Psoas muscle (tissue), 7 donors: ENCODE measurements at regions not wholly inside any gene's neighbourhood (a gene's known extent, or its start where the extent isn't known, plus 50 kb on each side); places are given as distances from the start of the nearest gene placed in this dataset.

ENCODE experiments used
- ATAC-seq, 4 donors: fragments of 200-7000 bp; cut with Tn5 transposase; one replicate each; pipeline ENCODE4 v1.9.1; 2020; ENCODE audit warnings: moderate library complexity in 3 of 4, mild to moderate bottlenecking in 2 of 4
- DNase-seq, 2 donors: peaks; one replicate each; pipeline ENCODE4 v3.0.0-alpha.2; 2020
- H3K27ac ChIP-seq: fragments of 200-600 bp; one replicate; pipeline ENCODE4 v1.8.0; 2022
- H3K27me3 ChIP-seq, 3 donors: fragments of 200-600 bp in 1 of 3; one replicate each; pipeline versions ENCODE4 v1.6.1 to v1.8.0; 2013 to 2022; ENCODE audit warnings: low read length in 2 of 3, mild to moderate bottlenecking in 2 of 3, moderate library complexity in 1 of 3; ENCODE audit not compliant: insufficient read depth in 3 of 3
- H3K36me3 ChIP-seq, 2 donors: fragments of 200-600 bp in 1 of 2; one replicate each; pipeline versions ENCODE4 v1.6.1 to v1.8.0; 2013 to 2022; ENCODE audit warnings: low read depth in 1 of 2, mild to moderate bottlenecking in 1 of 2, moderate library complexity in 1 of 2; ENCODE audit not compliant: insufficient read depth in 1 of 2
- H3K4me1 ChIP-seq: fragments of 200-600 bp; one replicate; pipeline ENCODE4 v1.8.0; 2022
- H3K4me3 ChIP-seq: fragments of 200-600 bp; one replicate; pipeline ENCODE4 v1.8.0; 2022; ENCODE audit warnings: mild to moderate bottlenecking
- H3K9me3 ChIP-seq: fragments of 200-600 bp; one replicate; pipeline ENCODE4 v1.8.0; 2022
- CTCF ChIP-seq: fragments of 200-600 bp; IDR thresholded peaks from one replicate; pipeline ENCODE4 v1.8.0; 2022; ENCODE audit warnings: antibody characterized with exemption
- WGBS, 3 donors: extraction: QIAGEN DNeasy Blood & Tissue Kit; methylation state at CpG; one replicate each; pipeline versions ENCODE4 v1.1.6 to v1.1.7; 2013; 5-methylcytosine and 5-hydroxymethylcytosine counted together
- intact Hi-C, 2 donors: fragments of 100-400 bp; cut with DNase I; formaldehyde crosslinking; loops; one replicate each; pipeline versions ENCODE4 v1.11.0 to v1.14.2; 2022
- donor health status: healthy with polysubstance abuse.
- donor health status: DM: no; HTN: no; CAD: no; lungs with moderate emphysema.
- donor health status: Bipolar disorder and iron deficiency.
- donor health status: healthy.
- donor health status: DM: yes; HTN: yes; CAD: no.
- donor health status: DM: no; HTN: no; CAD: no.
- donor health status: DM: yes; HTN: yes; CAD: no.

DNA sequence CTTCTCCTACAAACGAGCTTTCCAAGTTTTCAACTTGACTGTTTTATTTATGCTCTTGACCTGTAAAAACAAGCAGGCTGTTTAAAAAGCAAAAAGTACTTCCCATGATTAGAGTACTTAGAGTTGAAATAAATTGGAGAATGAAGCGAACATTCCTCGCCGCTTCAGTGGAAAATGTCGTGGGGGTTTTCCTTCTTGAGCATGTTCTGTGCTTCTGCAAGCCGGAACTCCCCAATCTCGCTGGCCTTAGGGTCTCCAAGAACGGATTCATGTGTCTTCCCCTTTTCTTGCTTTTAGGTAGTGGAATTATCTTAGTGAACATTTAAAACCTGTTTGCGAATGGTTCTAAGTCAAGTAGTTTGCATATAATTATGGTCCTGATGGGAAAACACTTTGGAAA is 103.6 kb upstream of the ZNF536 start:
- no peak for TF ChIP-seq CTCF
- intact Hi-C loops, result no loop called here
- DNase-seq (no peak), ATAC-seq (no peak)
- Histone ChIP-seq H3K27me3 (peaks cover 0 to 6% (median 2%) of the 10 kb centered on the region in 3 donors), H3K4me1 (no peaks in the 10 kb centered on the region), H3K4me3 (no peak overlapping the region), H3K9me3 (no peaks in the 10 kb centered on the region), H3K27ac (no peak overlapping the region), H3K36me3 (no peaks in the 10 kb centered on the region)
- WGBS, 3 donors, result 77 to 84% (median 78%) methylated on average over 9 of the region's 9 CpGs

DNA sequence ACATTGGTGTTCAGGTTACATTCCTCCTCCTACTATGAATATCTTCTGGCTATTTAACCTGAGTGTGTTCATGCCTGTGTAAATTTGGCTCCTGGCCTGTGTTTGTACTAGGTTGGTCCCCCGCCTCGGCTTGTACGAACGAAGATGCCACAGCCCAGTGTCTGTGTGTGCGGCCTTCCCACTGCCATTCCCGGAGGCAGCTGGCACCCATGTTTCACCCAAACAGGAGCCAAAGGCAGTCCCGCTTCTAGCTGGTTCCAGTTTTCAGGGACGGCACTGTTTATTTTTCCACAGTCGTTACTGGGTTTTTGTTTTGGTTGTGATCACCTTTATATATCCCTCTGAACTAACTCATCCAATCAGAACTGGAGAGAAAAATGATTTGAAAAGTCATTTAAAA is 102.5 kb upstream of the ZNF536 start:
- peaks cover 0 to 6% (median 2%) of the 10 kb centered on the region in 3 donors for H3K27me3 ChIP-seq
- TF ChIP-seq CTCF, result no peak
- no peaks in the 10 kb centered on the region for H3K4me1 ChIP-seq
- no peaks in the 10 kb centered on the region for H3K9me3 ChIP-seq
- intact Hi-C loops, result no loop called here
- WGBS, 3 donors, result 37 to 67% (median 43%) methylated on average over 9 of the region's 9 CpGs
- DNase-seq, result no peak
- H3K36me3 ChIP-seq, result no peaks in the 10 kb centered on the region
- no peak overlapping the region for H3K4me3 ChIP-seq
- ATAC-seq, result no peak
- H3K27ac ChIP-seq, result no peak overlapping the region

- ATAC-seq, result no peak
- WGBS, 3 donors, result 70 to 81% (median 74%) methylated on average over 5 of the region's 5 CpGs
- H3K27ac ChIP-seq, result no peak overlapping the region
- intact Hi-C loops, result no loop called here
- no peak for TF ChIP-seq CTCF
- DNase-seq, result no peak
- H3K9me3 ChIP-seq, result no peaks in the 10 kb centered on the region
- no peak overlapping the region for H3K4me3 ChIP-seq
- H3K4me1 ChIP-seq, result no peaks in the 10 kb centered on the region
- H3K36me3 ChIP-seq, result no peaks in the 10 kb centered on the region
- peaks cover 0 to 15% (median 5%) of the 10 kb centered on the region in 3 donors for H3K27me3 ChIP-seq
Observed at GRCh38 chr19:30271816-30272215, 100.4 kb upstream of the ZNF536 start.

GRCh38 chr19:30272554-30272953 is 99.6 kb upstream of the ZNF536 start:
- Histone ChIP-seq H3K27me3 (peaks cover 0 to 15% (median 5%) of the 10 kb centered on the region in 3 donors), H3K4me3 (no peak overlapping the region), H3K27ac (no peak overlapping the region), H3K9me3 (no peaks in the 10 kb centered on the region), H3K4me1 (no peaks in the 10 kb centered on the region), H3K36me3 (no peaks in the 10 kb centered on the region)
- TF ChIP-seq CTCF, result no peak
- ATAC-seq (no peak), DNase-seq (no peak)
- 86 to 91% (median 89%) methylated on average over 3 of the region's 3 CpGs for WGBS, 3 donors
- intact Hi-C loops, result no loop called here

DNA sequence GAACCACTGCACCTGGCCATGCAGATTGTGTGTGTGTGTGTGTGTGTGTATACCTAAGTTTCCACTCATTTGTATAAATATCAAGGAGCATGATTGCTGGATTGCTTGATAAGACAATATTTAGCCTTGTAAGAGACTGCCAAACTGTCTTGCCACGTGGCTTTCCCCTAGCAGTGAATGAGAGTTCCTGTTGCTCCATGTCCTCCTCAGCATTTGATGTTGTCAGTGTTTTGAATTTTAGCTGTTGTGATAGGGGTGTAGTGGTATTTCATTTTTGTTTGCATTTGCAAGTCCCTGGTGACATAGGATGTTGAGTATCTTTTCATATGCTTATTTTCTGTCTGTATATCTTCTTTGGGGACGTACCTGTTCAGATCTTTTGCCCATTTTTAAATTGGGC is 99.0 kb upstream of the ZNF536 start:
- H3K9me3 ChIP-seq, result no peaks in the 10 kb centered on the region
- intact Hi-C loops, result no loop called here
- H3K4me1 ChIP-seq, result no peaks in the 10 kb centered on the region
- H3K27me3 ChIP-seq, result peaks cover 0 to 19% (median 5%) of the 10 kb centered on the region in 3 donors
- DNase-seq (no peak), ATAC-seq (no peak)
- H3K4me3 ChIP-seq, result no peak overlapping the region
- H3K27ac ChIP-seq, result no peak overlapping the region
- H3K36me3 ChIP-seq, result no peaks in the 10 kb centered on the region
- TF ChIP-seq CTCF, result no peak
- WGBS, 3 donors, result 81 to 86% (median 84%) methylated on average over 2 of the region's 2 CpGs
